GM12892 (cell line): ENCODE measurements at regions not wholly inside any gene's neighbourhood (a gene's known extent, or its start where the extent isn't known, plus 50 kb on each side); places are given as distances from the start of the nearest gene placed in this dataset.

Source experiments
- POLR2A ChIP-seq: IDR thresholded peaks from 2 replicates; pipeline ENCODE4 v1.6.1; 2011; ENCODE audit warnings: low read depth, low read length, control low read depth
- POLR2AphosphoS5 ChIP-seq: IDR thresholded peaks from 2 replicates; pipeline ENCODE4 v1.6.1; 2011; ENCODE audit warnings: low read depth, low read length, control low read depth
- TAF1 ChIP-seq: IDR thresholded peaks from 2 replicates; pipeline ENCODE4 v1.6.1; 2011; ENCODE audit warnings: low read depth, mild to moderate bottlenecking, control low read depth, low read length, borderline replicate concordance

GRCh38 chr5:163724305-163724704, 218.9 kb downstream of the MAT2B start:
- no peak for TF ChIP-seq POLR2AphosphoS5
- TF ChIP-seq POLR2A = no peak
- TF ChIP-seq TAF1 = no peak
